ENCODE measurements at regions not wholly inside any gene's neighbourhood (a gene's known extent, or its start where the extent isn't known, plus 50 kb on each side); places are given as distances from the start of the nearest gene placed in this dataset.
"Not testable (repeated sequence)": the region's sequence is repeated elsewhere in the genome, so short reads cannot be mapped to it uniquely, and the experiment has no call there.

DNA sequence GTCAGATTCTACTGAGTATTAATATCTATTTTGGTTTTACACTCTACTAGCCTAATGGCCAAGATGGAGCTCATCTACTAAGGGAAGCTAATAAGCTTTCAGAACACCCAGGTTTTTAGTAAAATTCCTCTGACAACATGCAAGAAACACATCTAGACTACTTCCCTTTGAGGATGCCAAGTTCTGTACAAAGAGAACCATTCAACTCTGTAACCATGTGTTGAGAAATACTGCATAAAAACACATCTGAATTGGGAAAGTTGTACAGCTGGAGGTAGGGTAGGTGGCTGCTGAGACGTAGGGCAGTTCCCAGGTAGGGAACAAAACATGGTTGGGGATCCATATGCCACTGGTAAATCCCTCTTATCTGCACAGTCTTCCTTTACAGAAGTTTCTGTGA, 66.2 kb downstream of the SC5D start:
- no peak for DNase-seq (ENCODE audit: low spot score)

DNA sequence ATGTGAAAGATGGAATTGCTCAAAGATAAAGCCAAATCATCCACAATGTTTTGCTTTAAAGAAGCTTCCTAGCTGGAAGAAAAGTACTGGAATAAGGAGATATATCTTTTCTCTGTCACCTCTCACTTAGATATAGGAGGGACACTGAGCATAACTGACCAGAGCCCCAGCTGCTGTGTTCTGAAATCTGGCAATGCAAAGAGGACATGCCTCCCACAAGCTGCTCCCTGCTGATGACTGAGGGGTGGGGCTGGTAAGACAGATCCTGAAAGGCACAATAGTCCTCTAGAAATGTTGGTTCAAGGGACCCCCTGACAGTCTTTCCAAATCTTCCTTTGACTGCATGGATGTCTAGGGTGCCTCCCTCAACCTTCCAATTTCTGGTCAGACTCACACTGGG, 67.0 kb downstream of the SC5D start:
- no peak for DNase-seq (ENCODE audit: low spot score)

DNA sequence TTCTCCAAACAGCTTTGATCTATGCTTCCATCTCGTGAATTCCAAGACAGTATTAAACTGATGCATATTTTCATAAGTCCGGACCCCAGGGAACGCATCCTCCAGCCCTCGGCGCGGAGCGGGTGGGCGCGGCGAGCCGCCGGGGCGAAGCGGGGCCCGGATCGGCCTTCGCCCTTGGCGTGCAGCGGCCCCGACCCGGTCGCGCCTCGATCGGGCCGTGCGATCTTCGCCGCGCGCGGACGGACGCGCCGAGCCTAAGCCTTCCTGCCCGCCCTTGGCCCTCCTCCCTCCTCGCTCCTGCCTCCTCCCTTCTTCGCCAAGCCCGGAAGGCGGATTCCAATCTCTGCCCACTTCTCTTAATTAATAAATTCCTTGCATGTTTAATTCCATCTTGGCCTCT, 70.4 kb downstream of the SC5D start:
- DNase-seq (ENCODE audit: low spot score): not testable (repeated sequence)

DNA sequence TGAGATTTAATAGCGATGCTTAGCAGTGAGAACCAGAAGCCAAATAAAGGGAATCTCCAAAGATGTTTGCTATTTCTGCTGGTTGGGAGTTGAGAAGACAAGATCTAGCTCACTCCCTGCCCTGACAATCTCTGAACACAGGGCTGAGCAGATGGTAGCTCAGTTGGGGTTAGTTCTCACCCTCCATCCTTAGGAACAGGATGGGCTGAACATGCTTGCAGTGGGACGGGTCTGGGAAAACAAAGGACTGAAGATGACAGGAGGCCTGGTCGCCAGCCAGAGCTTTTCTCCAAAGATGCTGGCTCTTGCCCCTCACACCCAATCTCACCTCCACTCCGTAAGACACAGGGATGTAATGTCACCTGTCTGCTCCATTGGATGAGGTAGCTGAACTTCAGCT, 72.7 kb downstream of the SC5D start:
- DNase-seq (ENCODE audit: low spot score): no peak

DNA sequence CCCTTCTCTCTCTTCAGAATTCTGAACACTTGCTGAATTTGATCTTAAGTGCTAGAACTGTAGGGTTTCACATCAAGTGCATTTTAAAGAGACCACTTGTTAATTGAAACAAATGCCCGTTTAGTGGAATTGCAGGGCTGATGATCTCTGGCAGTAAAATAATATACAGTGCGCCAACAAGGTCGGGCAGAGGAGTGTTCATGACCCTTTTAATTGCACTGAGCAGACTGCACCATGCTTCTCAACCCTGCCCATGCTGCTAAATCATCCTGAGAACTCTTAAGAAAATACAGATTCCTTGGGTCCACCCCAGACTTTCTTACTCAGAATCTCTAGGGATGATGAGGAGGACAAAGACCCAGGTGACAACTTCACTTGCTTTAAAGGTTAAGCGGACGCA, 73.5 kb downstream of the SC5D start:
- DNase-seq (ENCODE audit: low spot score): no peak

DNA sequence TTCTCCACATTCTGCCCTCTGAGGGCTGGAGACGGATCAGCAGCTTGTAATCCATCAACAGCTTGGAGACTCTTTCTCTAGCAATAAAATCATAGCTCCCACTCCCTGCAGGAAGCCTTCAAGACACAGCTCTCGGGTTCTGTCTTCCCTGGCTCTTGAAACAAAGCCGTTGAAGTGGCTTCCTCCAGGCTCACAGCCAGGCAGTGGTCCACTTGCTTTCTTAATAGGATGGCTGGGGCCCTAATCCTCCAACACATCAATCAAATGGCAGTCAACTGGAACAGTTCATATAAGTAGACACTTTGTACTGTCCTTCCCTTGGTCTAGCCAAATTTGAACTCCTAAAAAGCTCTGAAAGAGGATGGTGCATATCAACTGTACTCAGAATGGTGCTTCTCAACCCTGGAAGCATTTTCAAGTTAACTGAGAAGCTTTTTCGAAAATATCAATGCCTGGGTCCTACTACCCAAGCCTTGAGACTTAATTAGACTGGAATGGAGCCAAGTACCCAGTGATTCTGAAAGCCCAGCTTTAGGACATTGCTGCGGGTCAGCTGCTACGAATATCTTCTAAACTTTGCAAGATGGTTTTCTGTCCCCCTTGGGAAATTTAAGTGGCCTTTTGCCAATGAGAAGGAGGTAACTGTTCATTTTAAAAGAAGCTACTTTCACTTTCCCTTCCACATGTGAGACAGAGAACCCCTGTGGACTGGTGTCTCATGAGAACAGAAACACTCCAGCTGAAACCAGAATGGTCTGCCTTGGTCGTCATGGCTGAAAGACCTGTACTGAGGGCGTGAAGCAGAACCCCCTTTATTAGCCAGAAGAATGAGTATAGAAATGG, 74.7 kb downstream of the SC5D start:
- peak; percentile 95 for DNase-seq (ENCODE audit: low spot score)

DNA sequence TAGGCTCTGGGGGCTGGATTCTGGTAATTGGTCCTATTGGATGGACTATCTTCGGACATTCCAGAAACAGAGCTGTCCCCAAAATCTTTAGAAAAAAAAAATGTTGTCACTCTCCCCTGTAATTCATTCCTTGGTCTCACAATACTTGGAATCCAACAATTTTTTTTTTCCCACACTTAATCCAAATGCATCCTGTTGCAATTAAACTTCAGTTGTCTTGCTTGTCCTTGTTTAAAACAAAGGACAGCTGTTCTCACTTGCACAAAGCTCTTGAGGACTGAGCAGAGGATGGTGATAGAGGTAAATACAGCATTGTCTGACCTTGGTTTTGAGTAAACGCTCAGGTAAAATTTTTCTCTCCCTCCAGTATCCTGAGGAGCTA, 75.3 kb downstream of the SC5D start:
- peak; percentile 29 for DNase-seq (ENCODE audit: low spot score)

DNA sequence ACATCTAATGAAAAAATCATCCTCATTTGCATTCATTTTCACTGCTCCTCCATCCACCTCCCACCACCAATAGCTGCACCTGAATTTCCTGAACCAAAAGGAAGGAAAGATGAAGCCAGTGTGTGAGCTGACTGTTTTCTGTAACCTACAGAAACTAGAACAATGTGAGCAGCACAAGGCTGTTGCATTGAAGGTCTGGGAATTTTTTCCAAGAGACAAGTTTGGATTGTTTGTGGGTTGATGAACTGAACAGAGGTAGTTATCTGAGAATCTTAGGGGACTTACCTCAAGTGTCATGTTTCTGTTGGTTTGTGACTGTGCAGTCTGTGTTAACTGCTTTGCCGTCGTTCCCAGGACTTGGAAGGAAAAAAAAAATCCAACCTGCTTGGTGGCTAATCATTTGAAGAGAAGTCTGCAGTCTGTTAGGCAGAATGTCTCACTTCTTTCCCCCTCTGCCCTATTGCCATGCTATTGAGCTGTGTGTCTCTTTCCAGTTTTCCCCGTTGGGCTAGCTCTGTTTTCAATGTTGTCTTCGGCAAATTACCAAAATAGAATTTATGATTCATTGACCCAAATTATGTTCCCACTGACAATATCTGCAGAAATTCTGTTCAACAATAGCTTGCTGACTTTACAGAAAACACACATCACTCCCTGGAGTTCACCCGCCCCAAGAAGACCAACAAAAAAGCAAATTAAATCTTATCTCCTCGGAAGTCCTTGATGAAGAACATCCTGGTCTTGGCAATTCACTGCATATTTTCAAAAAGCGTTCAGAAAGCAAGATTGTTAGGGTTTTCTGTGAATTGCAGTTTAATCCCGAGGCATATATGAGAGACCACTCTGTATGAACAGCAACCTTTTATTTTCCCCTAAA, 76.0 kb downstream of the SC5D start:
- DNase-seq (ENCODE audit: low spot score): no peak

DNA sequence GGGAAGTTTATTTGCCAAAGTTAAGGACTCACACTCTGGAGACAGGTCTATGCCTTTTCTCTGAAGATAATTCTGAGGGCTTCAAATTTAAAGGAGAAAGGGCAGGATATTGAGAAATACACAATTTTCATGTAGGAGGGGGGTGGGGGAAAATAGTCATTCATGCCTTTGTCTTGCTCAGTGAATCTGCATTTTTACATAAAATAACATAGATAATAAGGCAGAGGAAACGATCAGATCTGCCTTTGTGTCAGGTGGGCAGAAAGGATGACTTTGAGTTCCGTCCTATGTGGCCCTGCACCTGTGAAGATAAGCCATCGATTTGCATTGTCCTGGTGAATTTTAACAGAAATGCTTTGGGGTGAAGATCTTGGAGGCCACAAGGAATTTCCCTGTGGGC, 76.8 kb downstream of the SC5D start:
- DNase-seq (ENCODE audit: low spot score): no peak

DNA sequence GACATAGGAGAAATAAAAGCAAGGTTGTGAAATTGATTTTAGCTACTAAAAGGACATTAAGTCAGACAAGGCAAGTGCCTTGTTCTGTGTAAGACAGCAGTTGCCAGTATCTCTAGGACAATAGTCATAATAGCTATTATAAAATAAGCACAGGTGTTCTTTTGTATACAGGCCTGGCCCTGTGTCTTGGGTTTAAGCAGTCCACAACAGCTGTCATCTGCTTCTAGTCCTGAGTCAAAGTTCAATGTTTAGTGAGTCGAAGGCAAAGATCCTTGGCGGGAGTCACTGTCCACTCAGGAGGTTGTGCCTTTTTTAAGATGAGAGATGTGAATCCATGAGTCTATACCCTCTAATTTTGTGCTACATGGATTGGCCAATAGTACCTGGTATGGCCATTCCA, 79.5 kb downstream of the SC5D start:
- DNase-seq (ENCODE audit: low spot score): no peak

DNA sequence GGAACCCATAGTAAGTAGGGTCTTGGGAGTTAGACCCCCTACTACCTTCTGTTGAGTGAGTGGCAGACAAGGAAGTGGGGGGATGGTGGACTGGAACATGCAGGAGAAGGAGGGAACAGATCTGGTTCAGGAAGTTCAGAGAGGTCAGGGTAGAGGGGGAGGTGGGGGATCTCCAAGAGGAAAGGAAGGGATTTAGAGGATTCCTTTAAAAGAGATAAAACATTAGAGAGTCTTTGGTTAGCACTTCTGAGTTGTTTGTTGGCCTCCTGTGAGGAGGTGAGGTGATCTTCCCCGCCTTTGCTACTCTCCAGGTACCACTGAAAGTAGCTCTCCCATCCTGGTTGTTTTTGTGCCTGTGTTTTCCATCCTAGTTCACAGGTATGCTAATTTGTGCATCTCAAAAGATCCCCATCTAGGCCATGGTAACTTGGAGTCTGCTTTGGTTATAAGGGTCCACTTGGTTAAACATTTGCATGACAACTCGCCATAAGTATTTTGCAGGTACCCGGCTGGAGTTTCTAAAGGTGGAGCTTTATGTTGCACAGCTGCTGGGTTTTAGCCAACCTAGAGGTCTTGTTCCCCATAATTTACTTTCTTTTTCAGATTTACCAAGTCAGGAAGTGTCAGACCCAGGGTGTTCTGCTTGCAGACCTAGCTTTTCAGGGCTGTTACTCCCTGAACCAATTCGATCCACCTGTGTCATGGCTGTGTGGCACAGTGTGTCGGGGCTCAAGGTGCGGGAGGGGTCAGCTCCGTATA, 79.3 kb upstream of the SORL1 start:
- DNase-seq (ENCODE audit: low spot score): peak; percentile 53

DNA sequence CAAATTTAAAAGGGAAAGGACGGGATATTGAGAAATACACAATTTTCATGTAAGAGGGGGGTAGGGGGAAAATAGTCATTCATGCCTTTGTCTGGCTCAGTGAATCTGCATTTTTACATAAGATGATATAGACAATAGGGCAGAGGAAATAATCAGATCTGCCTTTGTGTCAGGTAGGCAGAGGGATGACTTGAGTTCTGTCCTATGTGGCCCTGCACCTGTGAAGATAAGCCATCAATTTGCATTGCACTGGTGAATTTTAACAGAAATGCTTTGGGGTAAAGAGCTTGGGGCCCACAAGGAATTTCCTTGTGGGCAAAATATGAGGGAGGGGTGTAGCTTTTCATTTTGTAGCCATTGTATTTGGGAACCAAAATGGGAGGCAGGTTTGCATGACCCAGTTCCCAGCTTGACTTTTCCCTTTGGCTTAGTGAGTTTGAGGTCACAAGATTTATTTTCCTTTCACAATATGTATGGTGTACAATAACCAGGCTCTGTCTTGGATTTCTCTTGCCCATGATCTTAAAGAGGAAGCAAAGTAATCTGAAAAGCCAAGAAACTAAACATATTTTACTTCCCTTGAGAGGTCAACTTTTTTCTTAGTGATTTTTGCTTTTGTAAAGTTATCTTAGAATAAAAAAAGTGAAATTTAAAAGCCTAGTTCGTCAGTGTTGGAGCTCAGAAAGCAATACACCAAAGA, 77.7 kb upstream of the SORL1 start:
- DNase-seq (ENCODE audit: low spot score): no peak

DNA sequence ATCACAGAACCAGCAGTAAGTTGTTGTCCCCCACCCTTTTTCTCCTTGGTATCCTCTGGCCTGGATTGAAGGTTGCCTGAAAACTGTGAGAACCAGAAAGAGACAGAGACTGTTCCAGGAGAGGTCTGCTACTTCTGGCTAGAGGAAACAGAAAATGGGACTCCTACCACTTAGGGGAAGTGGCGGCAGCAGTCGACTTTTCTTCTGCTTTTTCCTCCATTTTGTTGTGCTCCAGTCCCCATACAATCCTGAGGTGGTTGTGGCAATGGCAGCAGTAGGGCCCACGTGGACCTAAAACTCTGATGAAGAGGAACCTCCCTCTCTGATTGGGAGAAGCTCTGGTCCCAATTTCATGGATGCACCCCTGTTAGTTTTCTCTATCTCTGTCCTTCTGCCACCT, 76.0 kb upstream of the SORL1 start:
- no peak for DNase-seq (ENCODE audit: low spot score)

DNA sequence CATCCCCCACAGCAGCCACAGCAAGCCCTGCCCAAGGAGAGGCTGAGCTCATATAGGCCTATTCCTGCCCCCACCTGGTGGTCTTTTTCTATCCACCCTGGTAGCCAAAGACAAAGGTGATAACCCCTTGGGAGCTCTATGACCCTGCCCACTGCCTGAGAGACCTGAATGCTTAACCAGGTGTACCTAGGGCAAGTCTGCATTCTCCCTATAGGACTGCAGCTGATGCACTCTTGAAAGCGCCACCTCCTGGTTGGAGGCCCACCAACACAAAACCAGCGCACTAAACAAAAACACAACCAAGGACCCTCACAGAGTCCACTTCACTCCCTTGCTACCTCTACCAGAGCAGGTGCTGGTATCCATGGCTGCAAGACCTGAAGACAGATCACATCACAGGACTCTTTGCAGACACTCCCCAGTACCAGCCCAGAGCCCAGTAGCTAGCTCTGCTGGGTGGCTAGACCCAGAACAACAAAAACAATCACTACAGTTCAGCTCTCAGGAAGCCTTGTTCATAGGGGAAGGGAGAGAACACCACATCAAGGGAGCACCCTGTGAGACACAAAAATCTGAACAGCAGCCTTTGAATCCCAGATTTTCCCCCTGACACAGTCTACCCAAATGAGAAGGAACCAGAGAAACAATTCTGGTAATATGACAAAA, 72.8 kb upstream of the SORL1 start:
- DNase-seq (ENCODE audit: low spot score): peak; percentile 46

DNA sequence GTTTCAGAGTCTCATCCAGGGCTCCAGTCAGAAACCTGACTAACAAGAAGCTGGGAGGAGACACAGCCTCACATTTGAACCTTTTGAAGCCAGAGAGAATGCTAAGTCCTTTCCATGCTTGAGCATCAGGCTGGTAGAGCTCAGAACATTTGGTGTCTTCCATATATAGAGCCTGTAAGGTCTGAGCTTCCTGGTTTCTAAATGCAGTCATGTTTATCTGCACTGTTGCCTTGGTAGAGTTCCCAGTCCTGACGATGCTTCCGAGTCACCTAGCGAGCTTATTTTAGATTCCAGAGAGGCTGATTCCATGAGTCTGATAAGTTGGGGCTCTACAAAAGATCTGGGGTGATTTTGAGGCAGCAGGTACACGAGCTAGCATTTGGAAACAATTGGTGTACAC, 68.4 kb upstream of the SORL1 start:
- no peak for DNase-seq (ENCODE audit: low spot score)

DNA sequence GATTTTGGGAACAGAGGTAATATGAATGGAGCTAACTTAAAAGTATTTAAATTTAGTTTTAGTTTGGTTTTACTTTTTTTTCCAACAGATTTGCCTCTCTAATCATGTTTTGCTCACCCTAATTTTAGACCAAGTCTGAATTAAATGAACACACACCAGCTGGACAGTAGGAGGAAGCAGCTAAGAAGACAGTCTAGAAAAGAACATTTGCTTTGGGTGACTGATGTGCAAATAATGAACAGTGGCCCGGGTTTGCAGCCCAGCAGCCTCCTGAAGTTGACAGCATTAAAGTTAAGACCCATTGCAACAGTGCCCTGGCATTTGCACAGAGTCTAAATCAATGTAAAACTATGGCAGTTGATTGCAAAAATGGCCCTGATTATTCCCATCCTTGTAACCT, 66.4 kb upstream of the SORL1 start:
- peak; percentile 34 for DNase-seq (ENCODE audit: low spot score)
